Panc1 (cell line): ENCODE measurements at regions not wholly inside any gene's neighbourhood (a gene's known extent, or its start where the extent isn't known, plus 50 kb on each side); places are given as distances from the start of the nearest gene placed in this dataset.

ENCODE experiments used
- CTCF ChIP-seq: fragments of 450-650 bp; IDR thresholded peaks from 2 replicates; pipeline ENCODE4 v1.5.1; 2017; ENCODE audit warnings: mild to moderate bottlenecking
- REST ChIP-seq, 2 experiments: IDR thresholded peaks; 2 replicates each; pipeline ENCODE4 v1.6.1; 2011 to 2012; ENCODE audit warnings: low read depth in 2 of 2, control low read depth in 1 of 2, low read length in 1 of 2, mild to moderate bottlenecking in 1 of 2, moderate library complexity in 1 of 2; ENCODE audit not compliant: insufficient read depth in 1 of 2

- TF ChIP-seq CTCF = no peak
- TF ChIP-seq REST (IDR thresholded peaks at IDR 0.05; ENCODE audit: insufficient read depth in 1 of 2, low read depth in 2 of 2, low read length in 1 of 2) = no peak
These were observed 60.8 kb downstream of the COPRS start for GRCh38 chr17:31798205-31798724.
